ENCODE measurements at regions not wholly inside any gene's neighbourhood (a gene's known extent, or its start where the extent isn't known, plus 50 kb on each side); places are given as distances from the start of the nearest gene placed in this dataset.

GRCh38 chr6:170006071-170006899 lies 254.9 kb downstream of the ERMARD start:
- intact Hi-C loops (cut with micrococcal nuclease), result no loop called here
- H3K79me2 ChIP-seq (ENCODE audit: control insufficient read depth, insufficient read depth, low read length), result no peaks in the 10 kb centered on the region
- TF ChIP-seq POLR2A (IDR thresholded peaks at IDR 0.05; ENCODE audit: low read depth, low read length) (no peak), GATA2 (IDR thresholded peaks at IDR 0.05; ENCODE audit: insufficient read depth, insufficient read length, low read depth, low read length) (no peak), MAX (IDR thresholded peaks at IDR 0.05; ENCODE audit: insufficient read depth, insufficient read length) (no peak), MYC (IDR thresholded peaks at IDR 0.05; ENCODE audit: low read depth, low read length) (no peak), POLR2AphosphoS5 (IDR thresholded peaks at IDR 0.05; ENCODE audit: insufficient read depth, low read depth, low read length) (no peak), FOS (IDR thresholded peaks at IDR 0.05; ENCODE audit: borderline replicate concordance, insufficient read depth, low read length) (no peak), EZH2 (IDR thresholded peaks at IDR 0.05; ENCODE audit: borderline replicate concordance, low read depth, low read length, severe bottlenecking) (no peak), JUN (IDR thresholded peaks at IDR 0.05; ENCODE audit: borderline replicate concordance, insufficient read depth, insufficient read length, low read depth) (no peak)
- TF ChIP-seq, protein P1, sequence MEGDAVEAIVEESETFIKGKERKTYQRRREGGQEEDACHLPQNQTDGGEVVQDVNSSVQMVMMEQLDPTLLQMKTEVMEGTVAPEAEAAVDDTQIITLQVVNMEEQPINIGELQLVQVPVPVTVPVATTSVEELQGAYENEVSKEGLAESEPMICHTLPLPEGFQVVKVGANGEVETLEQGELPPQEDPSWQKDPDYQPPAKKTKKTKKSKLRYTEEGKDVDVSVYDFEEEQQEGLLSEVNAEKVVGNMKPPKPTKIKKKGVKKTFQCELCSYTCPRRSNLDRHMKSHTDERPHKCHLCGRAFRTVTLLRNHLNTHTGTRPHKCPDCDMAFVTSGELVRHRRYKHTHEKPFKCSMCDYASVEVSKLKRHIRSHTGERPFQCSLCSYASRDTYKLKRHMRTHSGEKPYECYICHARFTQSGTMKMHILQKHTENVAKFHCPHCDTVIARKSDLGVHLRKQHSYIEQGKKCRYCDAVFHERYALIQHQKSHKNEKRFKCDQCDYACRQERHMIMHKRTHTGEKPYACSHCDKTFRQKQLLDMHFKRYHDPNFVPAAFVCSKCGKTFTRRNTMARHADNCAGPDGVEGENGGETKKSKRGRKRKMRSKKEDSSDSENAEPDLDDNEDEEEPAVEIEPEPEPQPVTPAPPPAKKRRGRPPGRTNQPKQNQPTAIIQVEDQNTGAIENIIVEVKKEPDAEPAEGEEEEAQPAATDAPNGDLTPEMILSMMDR (IDR thresholded peaks at IDR 0.05; ENCODE audit: extremely low read depth in 1 of 2, insufficient read depth in 1 of 2, low read depth in 1 of 2, low read length in 2 of 2), result no peak
- CTCF ChIA-PET, result interaction anchor here (1.3 kb wide), 1 partner anchor 11 kb away, joined by 4 read pairs; no protein-coding TSS in a partner anchor
- H2AFZ ChIP-seq (ENCODE audit: low read depth, low read length), result no peak overlapping the region
- dilution Hi-C loops (cut with MboI; ENCODE audit: extremely low pct_ligation_motif_present, low sequenced_read_pairs), result no loop called here
- peaks cover 3 to 8% of the 10 kb centered on the region in 2 experiments for H3K27me3 ChIP-seq (ENCODE audit: control insufficient read depth in 2 of 2, insufficient read depth in 2 of 2, low read length in 2 of 2)
- no peaks in the 10 kb centered on the region for H4K20me1 ChIP-seq (replicated peaks; ENCODE audit: control insufficient read depth, extremely low read depth, insufficient read depth, low read length)
- no peaks in the 10 kb centered on the region for H3K9me3 ChIP-seq (replicated peaks; ENCODE audit: control insufficient read depth, insufficient read depth, low read length)
- no TSS peak for BruUV-seq (replicated peaks)
- H3K36me3 ChIP-seq (ENCODE audit: control insufficient read depth in 2 of 2, extremely low read depth in 1 of 2, insufficient read depth in 2 of 2, low read length in 2 of 2), result no peaks in the 10 kb centered on the region
- DNase-seq (ENCODE audit: low read depth, low spot score), result no peak
- no peak overlapping the region for H3K4me3 ChIP-seq (replicated peaks in 1 of 3; ENCODE audit: insufficient read depth in 1 of 3, low read depth in 1 of 3, low read length in 3 of 3)
- no peak overlapping the region for H3K4me2 ChIP-seq (ENCODE audit: insufficient read depth, low read length)
- H3K9ac ChIP-seq (replicated peaks; ENCODE audit: extremely low read depth, insufficient read depth, low read length), result no peak overlapping the region
- POLR2A ChIA-PET, result no interaction called here
- H3K27ac ChIP-seq (ENCODE audit: insufficient read depth, low read depth, low read length), result no peak overlapping the region
- FAIRE-seq, result no peak
- H3K9me1 ChIP-seq (replicated peaks; ENCODE audit: control insufficient read depth, extremely low read depth, insufficient read depth, low read length), result no peaks in the 10 kb centered on the region
- H3K4me1 ChIP-seq (ENCODE audit: control insufficient read depth, extremely low read depth, insufficient read depth, low read length), result no peaks in the 10 kb centered on the region
